ENCODE measurements at regions not wholly inside any gene's neighbourhood (a gene's known extent, or its start where the extent isn't known, plus 50 kb on each side); places are given as distances from the start of the nearest gene placed in this dataset.

- TF ChIP-seq EP300 (IDR thresholded peaks at IDR 0.05; ENCODE audit: borderline replicate concordance) (no peak), REST (IDR thresholded peaks at IDR 0.05; ENCODE audit: low read depth) (no peak), TAF1 (IDR thresholded peaks at IDR 0.05; ENCODE audit: low read depth) (no peak), YY1 (IDR thresholded peaks at IDR 0.05; ENCODE audit: low read depth) (no peak), RAD21 (IDR thresholded peaks at IDR 0.05; ENCODE audit: low read depth) (no peak), FOXM1 (IDR thresholded peaks at IDR 0.05; ENCODE audit: borderline replicate concordance, low read depth) (no peak), CEBPB (IDR thresholded peaks at IDR 0.05) (no peak), ZBTB7A (IDR thresholded peaks at IDR 0.05; ENCODE audit: low read depth) (no peak), TEAD4 (IDR thresholded peaks at IDR 0.05) (no peak), CREB1 (IDR thresholded peaks at IDR 0.05; ENCODE audit: low read depth) (no peak)
- TF ChIP-seq, protein P1, sequence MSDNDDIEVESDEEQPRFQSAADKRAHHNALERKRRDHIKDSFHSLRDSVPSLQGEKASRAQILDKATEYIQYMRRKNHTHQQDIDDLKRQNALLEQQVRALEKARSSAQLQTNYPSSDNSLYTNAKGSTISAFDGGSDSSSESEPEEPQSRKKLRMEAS (IDR thresholded peaks at IDR 0.05) = no peak
- TF ChIP-seq, protein P2, sequence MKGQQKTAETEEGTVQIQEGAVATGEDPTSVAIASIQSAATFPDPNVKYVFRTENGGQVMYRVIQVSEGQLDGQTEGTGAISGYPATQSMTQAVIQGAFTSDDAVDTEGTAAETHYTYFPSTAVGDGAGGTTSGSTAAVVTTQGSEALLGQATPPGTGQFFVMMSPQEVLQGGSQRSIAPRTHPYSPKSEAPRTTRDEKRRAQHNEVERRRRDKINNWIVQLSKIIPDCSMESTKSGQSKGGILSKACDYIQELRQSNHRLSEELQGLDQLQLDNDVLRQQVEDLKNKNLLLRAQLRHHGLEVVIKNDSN (IDR thresholded peaks at IDR 0.05) = no peak
These were observed 54.9 kb upstream of the NAMPT start for GRCh38 chr7:106339513-106340246.
